ENCODE measurements at regions not wholly inside any gene's neighbourhood (a gene's known extent, or its start where the extent isn't known, plus 50 kb on each side); places are given as distances from the start of the nearest gene placed in this dataset.

GRCh38 chr17:72556944-72557826 lies 436.4 kb downstream of the SOX9 start:
- POLR2A ChIA-PET: interaction anchor here (0.7 to 2.5 kb wide), 6 partner anchors 35 to 437 kb away, joined by 4 to 13 read pairs (median 7); partner anchors contain the start of gene SOX9
- Histone ChIP-seq H3K4me3 (ENCODE audit: low read depth, low read length) (no peak overlapping the region), H3K9me3 (ENCODE audit: control insufficient read depth, insufficient read depth, low read length) (no peaks in the 10 kb centered on the region), H3K27ac (ENCODE audit: low read depth, low read length) (no peak overlapping the region), H3K27me3 (ENCODE audit: control insufficient read depth, insufficient read depth, low read length) (no peaks in the 10 kb centered on the region)
- CTCF ChIA-PET: interaction anchor here (0.5 to 5.7 kb wide), 104 partner anchors 8 to 1910 kb away, joined by 3 to 242 read pairs (median 4); partner anchors contain the start of genes CDC42EP4, SOX9 and SSTR2
- DNase-seq (ENCODE audit: low read depth, low spot score): no peak
- peak; percentile 91 for TF ChIP-seq CTCF (IDR thresholded peaks at IDR 0.05; ENCODE audit: low read depth, low read length)

GRCh38 chr17:72558971-72559476 lies 438.2 kb downstream of the SOX9 start:
- CTCF ChIA-PET: interaction anchor here (0.5 to 5.7 kb wide), 27 partner anchors 10 to 1644 kb away, joined by 3 to 242 read pairs (median 6); partner anchors contain the start of gene SSTR2
- Histone ChIP-seq H3K27me3 (ENCODE audit: control insufficient read depth, insufficient read depth, low read length) (no peaks in the 10 kb centered on the region), H3K9me3 (ENCODE audit: control insufficient read depth, insufficient read depth, low read length) (no peaks in the 10 kb centered on the region), H3K4me3 (ENCODE audit: low read depth, low read length) (no peak overlapping the region), H3K27ac (ENCODE audit: low read depth, low read length) (no peak overlapping the region)
- TF ChIP-seq CTCF (IDR thresholded peaks at IDR 0.05; ENCODE audit: low read depth, low read length): no peak
- POLR2A ChIA-PET: interaction anchor here (2.5 kb wide), 1 partner anchor 33 kb away, joined by 13 read pairs; no protein-coding TSS in a partner anchor
- DNase-seq (ENCODE audit: low read depth, low spot score): no peak

- H3K27ac ChIP-seq (ENCODE audit: low read depth, low read length): no peak overlapping the region
- peak; percentile 86 for TF ChIP-seq CTCF (IDR thresholded peaks at IDR 0.05; ENCODE audit: low read depth, low read length)
- H3K9me3 ChIP-seq (ENCODE audit: control insufficient read depth, insufficient read depth, low read length): no peaks in the 10 kb centered on the region
- no peaks in the 10 kb centered on the region for H3K27me3 ChIP-seq (ENCODE audit: control insufficient read depth, insufficient read depth, low read length)
- CTCF ChIA-PET: interaction anchor here (0.5 to 5.7 kb wide), 77 partner anchors 8 to 1794 kb away, joined by 3 to 242 read pairs (median 4); a partner anchor contains a TSS
- POLR2A ChIA-PET: interaction anchor here (0.6 to 1.2 kb wide), 3 partner anchors 31 to 156 kb away, joined by 3 read pairs; no protein-coding TSS in a partner anchor
- DNase-seq (ENCODE audit: low read depth, low spot score): no peak
- no peak overlapping the region for H3K4me3 ChIP-seq (ENCODE audit: low read depth, low read length)
These were observed 439.8 kb downstream of the SOX9 start for GRCh38 chr17:72560303-72561247.

GRCh38 chr17:72561266-72561665 lies 440.4 kb downstream of the SOX9 start:
- no peak for TF ChIP-seq CTCF (IDR thresholded peaks at IDR 0.05; ENCODE audit: low read depth, low read length)
- CTCF ChIA-PET: interaction anchor here (1.0 to 5.7 kb wide), 16 partner anchors 8 to 693 kb away, joined by 3 to 242 read pairs (median 8); no protein-coding TSS in a partner anchor
- Histone ChIP-seq H3K9me3 (ENCODE audit: control insufficient read depth, insufficient read depth, low read length) (no peaks in the 10 kb centered on the region), H3K27ac (ENCODE audit: low read depth, low read length) (no peak overlapping the region), H3K4me3 (ENCODE audit: low read depth, low read length) (no peak overlapping the region), H3K27me3 (ENCODE audit: control insufficient read depth, insufficient read depth, low read length) (no peaks in the 10 kb centered on the region)
- DNase-seq (ENCODE audit: low read depth, low spot score): no peak
- POLR2A ChIA-PET: interaction anchor here (1.0 to 1.2 kb wide), 2 partner anchors 31 to 32 kb away, joined by 3 read pairs; no protein-coding TSS in a partner anchor
